ENCODE measurements at regions not wholly inside any gene's neighbourhood (a gene's known extent, or its start where the extent isn't known, plus 50 kb on each side); places are given as distances from the start of the nearest gene placed in this dataset.

DNA sequence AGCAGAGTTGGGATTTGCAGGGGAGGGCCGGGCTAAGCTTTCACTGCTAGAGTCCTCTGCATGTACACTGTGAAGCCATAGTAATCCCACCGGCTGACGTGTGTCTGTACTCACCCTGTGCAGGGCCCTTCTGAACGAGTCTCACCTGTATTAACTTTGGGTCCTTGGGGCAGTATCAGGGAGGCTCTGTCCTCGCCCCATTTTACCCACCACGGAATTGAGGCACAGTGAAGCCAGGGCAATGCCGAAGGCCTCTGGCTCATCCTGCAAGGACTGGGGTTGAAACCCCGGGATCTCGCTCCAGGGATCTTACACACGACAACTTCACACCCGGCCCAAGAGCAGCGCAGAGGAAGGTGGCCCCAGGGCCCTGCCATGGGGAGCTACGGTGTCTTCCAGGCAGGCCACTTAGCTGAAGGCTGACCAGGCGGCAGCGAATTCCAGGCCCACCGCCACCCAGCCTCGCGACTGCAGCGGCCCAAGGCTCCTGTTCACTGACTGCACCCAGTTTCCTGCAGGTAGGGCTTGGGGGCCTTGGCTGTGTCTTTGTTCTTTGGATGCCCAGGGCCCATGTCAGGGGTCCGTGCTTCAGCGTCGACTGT, 75.5 kb upstream of the ADRA2C start:
- TF ChIP-seq, protein P1, sequence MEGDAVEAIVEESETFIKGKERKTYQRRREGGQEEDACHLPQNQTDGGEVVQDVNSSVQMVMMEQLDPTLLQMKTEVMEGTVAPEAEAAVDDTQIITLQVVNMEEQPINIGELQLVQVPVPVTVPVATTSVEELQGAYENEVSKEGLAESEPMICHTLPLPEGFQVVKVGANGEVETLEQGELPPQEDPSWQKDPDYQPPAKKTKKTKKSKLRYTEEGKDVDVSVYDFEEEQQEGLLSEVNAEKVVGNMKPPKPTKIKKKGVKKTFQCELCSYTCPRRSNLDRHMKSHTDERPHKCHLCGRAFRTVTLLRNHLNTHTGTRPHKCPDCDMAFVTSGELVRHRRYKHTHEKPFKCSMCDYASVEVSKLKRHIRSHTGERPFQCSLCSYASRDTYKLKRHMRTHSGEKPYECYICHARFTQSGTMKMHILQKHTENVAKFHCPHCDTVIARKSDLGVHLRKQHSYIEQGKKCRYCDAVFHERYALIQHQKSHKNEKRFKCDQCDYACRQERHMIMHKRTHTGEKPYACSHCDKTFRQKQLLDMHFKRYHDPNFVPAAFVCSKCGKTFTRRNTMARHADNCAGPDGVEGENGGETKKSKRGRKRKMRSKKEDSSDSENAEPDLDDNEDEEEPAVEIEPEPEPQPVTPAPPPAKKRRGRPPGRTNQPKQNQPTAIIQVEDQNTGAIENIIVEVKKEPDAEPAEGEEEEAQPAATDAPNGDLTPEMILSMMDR (IDR thresholded peaks at IDR 0.05), result no peak
- TF ChIP-seq POLR2AphosphoS5 (IDR thresholded peaks at IDR 0.05) (no peak), POLR2A (IDR thresholded peaks at IDR 0.05) (no peak), EP300 (IDR thresholded peaks at IDR 0.05) (no peak)

Measured in sigmoid colon (tissue), 4 donors.